Adrenal gland (tissue), 5 donors: ENCODE measurements at regions not wholly inside any gene's neighbourhood (a gene's known extent, or its start where the extent isn't known, plus 50 kb on each side); places are given as distances from the start of the nearest gene placed in this dataset.

Source experiments
- CTCF ChIP-seq, 6 experiments: fragments of 450-650 bp in 4 of 6; fragments of 200-600 bp in 2 of 6; sonication (generic) in 1 of 6; IDR thresholded peaks; 1 replicate in 5 of 6; 2 replicates in 1 of 6; pipeline versions ENCODE4 v1.5.1 to v1.8.0; 2016 to 2021; ENCODE audit warnings: antibody characterized with exemption in 6 of 6, mild to moderate bottlenecking in 2 of 6, moderate library complexity in 1 of 6
- POLR2A ChIP-seq, 2 donors: fragments of 450-650 bp; IDR thresholded peaks; one replicate each; pipeline ENCODE4 v1.6.1; 2017; ENCODE audit warnings: antibody characterized with exemption in 2 of 2, mild to moderate bottlenecking in 2 of 2, moderate library complexity in 1 of 2
- donor health status: DM: no; HTN: no; CAD: no.

- TF ChIP-seq CTCF (IDR thresholded peaks at IDR 0.05) (no peak), POLR2A (IDR thresholded peaks at IDR 0.05) (no peak)
Measured at GRCh38 chr11:41985799-41986198, 526.3 kb upstream of the LRRC4C start.
